GM12872 (cell line): ENCODE measurements at regions not wholly inside any gene's neighbourhood (a gene's known extent, or its start where the extent isn't known, plus 50 kb on each side); places are given as distances from the start of the nearest gene placed in this dataset.
A peak's percentile ranks its signal among the peaks of the same experiment; 100 is the strongest.

ENCODE experiments used
- CTCF ChIP-seq: IDR thresholded peaks from 3 replicates; pipeline ENCODE4 v1.5.1; 2011; ENCODE audit warnings: low read depth, mild to moderate bottlenecking, low read length, moderate library complexity; ENCODE audit not compliant: insufficient read depth

- no peak for TF ChIP-seq CTCF
Observed at GRCh38 chr14:22174412-22175277, 414.4 kb downstream of the DAD1 start.

GRCh38 chr14:22168092-22168955 is 420.7 kb downstream of the DAD1 start:
- no peak for TF ChIP-seq CTCF

- no peak for TF ChIP-seq CTCF
Observed at GRCh38 chr14:22164616-22165015, 424.4 kb downstream of the DAD1 start.

GRCh38 chr14:22163051-22163450 is 426.0 kb downstream of the DAD1 start:
- TF ChIP-seq CTCF = 0 out of 3 replicates have a peak, but pooled peaks have one; percentile 32

- no peak for TF ChIP-seq CTCF
Observed at GRCh38 chr14:22159957-22160356, 429.1 kb downstream of the DAD1 start.

- no peak for TF ChIP-seq CTCF
Observed at GRCh38 chr14:22159099-22159498, 429.9 kb downstream of the DAD1 start.

GRCh38 chr14:22158560-22158959 is 430.5 kb downstream of the DAD1 start:
- no peak for TF ChIP-seq CTCF
